Posterior cingulate gyrus (tissue), 11 donors: ENCODE measurements at regions not wholly inside any gene's neighbourhood (a gene's known extent, or its start where the extent isn't known, plus 50 kb on each side); places are given as distances from the start of the nearest gene placed in this dataset.

Source experiments
- DNase-seq, 10 donors: peaks; one replicate each; pipeline versions ENCODE4 v3.0.0 to v3.0.0-alpha.2; 2020 to 2021; ENCODE audit warnings: mixed read lengths in 3 of 10
- intact Hi-C: fragments of 100-400 bp; cut with DNase I; formaldehyde crosslinking; loops from one replicate; pipeline ENCODE4 v1.15.1; 2023

DNA sequence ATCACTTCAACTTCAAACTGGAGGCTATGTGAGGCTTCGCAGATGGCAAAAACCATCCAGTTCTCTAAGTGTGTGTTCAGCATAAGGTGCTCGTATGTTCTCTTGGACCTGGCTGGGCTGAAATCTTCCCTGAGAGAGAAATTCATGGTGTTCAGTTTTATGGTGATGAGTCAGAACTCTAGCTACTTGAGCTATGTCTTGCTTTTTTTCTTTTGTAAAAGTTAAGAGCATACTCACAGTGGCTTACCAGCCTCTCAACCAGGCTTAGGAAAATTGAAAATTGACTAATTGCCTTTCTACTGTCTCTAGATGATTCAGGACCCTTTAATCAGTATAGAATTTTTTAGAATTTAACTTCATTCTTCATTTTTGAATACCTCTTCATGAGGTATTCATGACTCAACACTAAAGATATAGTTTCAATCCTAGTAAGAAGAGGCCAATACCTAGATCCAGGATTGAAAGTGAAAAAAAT, 617.5 kb downstream of the TBL1XR1 start:
- DNase-seq, result no peak
- intact Hi-C loops, result no loop called here

DNA sequence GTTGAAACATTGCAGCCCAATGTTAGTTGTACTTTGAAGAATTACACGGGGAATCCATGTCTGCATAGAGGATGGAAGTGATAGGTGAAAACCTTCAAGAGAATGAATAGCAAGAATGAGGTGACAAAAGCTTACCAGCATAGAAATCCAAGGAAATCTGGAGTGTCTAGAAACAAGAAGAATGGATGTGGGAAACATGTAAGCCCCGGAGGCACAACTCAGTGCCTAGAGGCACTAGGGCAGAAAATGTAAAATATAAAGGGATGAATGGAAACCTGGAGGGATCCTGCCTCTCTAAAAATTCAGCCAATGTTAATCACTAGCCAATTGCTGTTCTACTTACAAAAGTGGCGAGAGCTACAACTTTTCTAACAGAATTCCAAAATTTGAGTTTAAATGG, 619.0 kb downstream of the TBL1XR1 start:
- intact Hi-C loops, result no loop called here
- DNase-seq, result no peak

DNA sequence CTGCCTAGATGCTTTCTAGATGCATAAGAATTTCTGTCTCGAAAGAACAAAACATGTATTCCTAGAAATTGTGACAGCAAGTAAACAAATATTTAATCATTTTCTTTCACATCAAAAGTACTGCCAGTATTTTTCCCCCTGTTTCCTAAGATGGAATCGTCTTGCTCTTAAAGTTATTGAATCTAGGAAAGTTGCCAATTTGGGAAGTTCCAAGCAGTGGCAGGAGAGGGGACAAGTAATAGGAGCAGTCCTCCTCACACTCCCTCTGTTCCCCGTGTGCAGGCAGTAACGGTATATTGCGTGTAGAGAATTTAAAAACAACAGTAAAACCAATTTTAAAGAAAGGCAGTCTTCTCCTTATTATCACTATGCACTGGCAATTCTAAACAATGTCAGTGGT, 619.8 kb downstream of the TBL1XR1 start:
- no peak for DNase-seq
- intact Hi-C loops, result no loop called here

DNA sequence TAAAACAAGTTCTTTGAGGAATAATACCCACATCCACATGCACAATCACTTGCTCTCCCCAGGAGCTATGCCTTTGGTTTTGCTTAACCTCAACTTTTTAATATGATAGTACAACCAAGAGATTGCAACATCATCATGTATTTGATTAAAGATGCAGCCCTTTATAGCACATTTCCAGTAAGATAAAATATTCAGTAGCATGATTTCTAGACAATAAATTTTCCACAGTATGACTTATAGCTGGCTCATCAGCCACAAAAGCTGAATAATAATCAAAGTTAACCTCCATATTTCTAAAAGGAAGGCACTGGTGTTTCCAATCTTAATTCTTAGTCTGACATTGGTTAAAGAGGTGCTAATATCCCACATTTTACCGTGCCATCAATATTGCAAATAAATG, 622.5 kb downstream of the TBL1XR1 start:
- intact Hi-C loops, result no loop called here
- DNase-seq, result no peak

DNA sequence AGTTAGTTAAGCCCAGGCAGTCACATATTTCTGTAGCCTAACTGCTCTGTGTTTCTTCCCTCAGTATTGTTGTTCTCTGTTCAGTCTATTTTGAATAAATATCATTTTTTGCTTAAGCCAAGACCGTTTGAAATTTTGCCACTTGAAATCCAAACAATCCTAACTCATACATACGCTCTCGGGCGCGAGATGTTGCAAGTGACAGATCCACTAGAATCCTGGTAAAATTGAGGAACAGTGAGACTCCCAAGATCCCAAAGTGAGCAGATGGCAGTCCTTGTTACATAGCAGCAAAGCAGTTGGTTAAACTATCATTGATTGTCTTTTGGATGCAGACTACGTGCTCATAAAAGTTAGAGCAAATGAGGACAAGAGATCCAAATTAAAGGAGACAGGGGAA, 625.4 kb downstream of the TBL1XR1 start:
- peak in 1 of 10 donors; percentile 57 for DNase-seq
- intact Hi-C loops, result no loop called here

DNA sequence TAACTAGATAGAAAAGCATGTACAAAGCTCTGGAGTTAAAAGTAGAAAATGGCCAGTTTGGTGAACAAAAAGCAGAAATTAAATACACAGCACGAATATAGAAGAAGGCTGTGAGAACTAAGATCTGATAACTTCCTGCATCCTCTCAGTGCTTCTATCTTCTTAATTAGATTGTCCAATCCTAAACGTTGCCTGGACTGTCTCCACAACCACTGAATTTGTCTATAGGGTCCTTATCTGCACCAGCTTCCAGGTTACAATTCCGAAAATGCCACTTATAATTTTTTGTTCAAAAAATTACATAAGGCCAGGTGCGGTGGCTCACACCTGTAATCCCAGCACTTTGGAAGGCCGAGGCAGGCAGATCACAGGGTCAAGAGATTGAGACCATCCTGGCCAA, 626.3 kb downstream of the TBL1XR1 start:
- intact Hi-C loops, result no loop called here
- DNase-seq, result no peak

DNA sequence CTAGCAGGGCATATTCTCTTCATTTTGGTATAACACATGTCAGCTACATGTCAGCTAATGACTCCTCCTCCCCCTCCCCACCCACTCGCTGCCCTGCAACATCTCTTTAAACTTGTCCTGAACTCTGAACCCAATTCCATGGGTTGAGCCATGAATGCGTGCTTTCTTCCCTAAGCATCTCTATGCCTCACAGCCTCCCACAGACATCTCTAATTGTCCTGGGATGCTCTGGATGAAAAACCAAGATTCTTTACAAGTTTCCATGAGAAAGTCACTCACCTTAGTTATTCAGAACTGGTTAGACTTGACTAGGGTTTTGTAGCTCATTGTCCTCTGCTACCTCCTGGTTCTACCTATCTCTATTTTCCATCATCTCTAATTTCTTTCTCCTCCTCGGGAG, 629.1 kb downstream of the TBL1XR1 start:
- intact Hi-C loops, result no loop called here
- DNase-seq, result no peak

DNA sequence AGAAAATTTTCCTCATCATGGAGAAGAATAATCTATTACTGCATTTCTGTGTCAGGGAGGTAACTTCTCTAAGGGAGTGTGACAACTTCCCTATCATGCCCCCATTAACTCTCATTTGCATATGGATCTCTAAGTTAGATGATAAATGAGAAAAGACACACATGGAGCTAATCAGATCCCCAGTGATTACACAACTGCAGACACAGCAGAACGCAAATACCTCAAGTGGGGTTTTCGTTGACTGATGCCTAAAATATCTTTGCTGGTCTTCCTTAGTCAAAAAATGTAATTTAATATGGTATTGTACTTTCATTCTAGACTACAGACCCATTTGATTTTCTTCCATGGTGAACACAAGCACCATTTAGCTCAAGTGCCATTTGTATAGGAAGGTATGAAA, 630.5 kb downstream of the TBL1XR1 start:
- DNase-seq, result no peak
- intact Hi-C loops, result no loop called here

DNA sequence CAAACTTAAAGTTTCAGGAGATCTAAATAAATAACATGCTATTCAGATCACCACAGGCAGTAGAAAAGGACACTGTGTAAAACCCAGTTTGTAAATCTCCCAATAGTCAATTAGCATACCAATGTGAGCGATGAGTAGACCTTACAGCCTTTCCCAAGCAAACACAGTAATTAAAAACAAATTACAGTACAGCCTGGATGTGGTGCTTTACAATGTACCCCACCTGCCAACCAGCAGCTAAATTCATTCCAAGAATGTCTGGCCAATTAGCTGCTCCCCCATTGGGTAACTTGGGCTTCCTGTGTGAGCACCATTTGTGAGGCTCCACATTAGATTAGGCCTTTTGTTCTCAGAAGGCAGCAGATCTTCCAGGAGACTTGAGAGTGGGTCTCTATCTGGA, 635.0 kb downstream of the TBL1XR1 start:
- intact Hi-C loops, result no loop called here
- DNase-seq, result no peak

DNA sequence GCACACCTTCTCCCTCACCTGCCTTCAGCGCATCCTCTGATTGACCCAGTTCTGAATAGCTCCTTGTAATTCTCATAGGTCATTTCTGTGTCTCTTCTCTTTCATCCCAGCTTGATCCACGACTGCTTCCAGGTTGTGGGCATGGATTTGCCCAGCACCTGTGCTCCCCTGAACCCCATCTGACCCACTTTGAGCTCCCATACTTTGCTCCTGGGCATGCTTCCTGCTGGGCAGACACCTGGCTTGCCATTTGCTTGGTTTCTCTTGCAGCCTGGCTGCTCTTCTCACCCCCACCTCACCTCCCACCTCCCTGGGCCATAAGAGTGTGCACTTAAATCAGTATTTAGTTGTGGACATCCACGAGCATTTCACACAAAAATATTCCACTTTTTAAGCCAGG, 635.5 kb downstream of the TBL1XR1 start:
- intact Hi-C loops, result no loop called here
- DNase-seq, result no peak

DNA sequence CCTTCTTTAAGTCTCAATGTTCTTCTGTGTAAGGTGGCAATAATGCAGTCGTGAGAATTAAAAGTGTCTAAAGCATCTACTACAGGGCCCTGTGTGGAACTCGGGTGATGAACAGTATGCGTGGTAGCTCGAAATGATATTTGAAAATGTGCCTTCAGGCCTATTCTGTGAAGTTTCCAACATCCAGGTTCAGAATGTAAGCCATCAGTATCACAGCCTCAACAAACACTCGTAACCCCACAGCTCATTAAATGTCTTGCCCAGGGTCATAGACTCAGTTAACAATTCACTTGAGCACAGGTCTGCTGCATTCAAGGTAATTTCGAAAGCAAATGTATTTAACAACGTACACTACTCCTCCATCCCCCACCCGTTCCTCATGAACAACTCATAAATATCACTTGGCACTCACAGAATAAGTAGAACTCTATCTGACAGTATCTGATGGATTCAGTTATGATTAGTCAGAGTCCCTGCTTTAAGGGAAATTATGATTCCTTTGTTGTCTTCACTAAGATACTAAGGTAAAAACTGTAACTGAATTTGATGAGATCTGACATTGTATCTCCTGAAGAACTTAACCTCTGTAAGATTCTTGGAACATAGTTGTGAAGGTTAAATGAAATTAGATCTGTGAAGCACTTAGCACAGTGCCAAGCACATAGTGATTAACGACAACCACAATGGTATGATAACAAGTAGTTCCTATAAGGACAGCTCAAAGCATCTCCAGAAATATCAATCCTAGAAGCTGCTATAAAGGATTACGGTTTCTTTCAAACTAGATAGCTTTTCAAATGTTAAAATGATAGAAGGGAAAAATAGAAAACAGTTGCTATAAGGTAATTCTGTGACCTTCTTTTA, 642.3 kb downstream of the TBL1XR1 start:
- intact Hi-C loops, result no loop called here
- no peak for DNase-seq

DNA sequence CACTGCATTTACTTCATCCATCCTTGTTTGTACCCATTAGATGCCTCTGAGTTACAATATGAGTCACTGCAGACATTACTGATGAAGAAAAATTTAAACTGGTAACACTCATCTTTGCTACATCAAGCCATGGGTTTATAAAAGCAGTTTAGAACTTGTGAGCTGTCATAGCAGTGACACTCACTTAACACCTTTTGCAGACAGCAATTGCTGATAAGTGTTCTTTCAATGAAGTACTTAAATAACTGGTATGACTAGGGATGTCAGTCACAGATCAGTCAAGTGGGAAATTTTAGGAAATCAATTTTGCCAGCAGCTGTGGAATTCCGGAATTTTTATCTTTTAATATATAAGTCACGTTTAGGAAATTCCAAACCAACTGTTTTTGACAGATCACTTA, 643.0 kb downstream of the TBL1XR1 start:
- DNase-seq, result no peak
- intact Hi-C loops, result no loop called here

DNA sequence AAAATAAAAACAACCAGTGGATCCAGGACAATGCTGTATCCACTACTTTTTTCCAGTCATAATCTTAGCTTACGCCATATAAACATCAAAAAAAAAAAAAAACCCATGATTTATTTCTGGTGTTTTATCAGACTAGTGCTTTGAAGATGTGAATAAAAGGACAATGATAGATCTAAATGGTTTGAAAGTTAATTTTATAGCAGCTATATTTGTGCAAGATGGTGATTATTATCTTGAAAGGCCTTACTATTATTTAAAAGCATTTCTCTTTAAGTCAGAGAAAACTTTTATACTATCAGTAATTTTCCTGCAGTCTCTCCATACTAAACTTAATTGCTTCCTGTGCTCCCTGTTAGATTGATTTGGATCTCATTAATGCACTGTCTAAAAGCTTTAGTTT, 670.3 kb downstream of the TBL1XR1 start:
- intact Hi-C loops, result no loop called here
- DNase-seq, result no peak

DNA sequence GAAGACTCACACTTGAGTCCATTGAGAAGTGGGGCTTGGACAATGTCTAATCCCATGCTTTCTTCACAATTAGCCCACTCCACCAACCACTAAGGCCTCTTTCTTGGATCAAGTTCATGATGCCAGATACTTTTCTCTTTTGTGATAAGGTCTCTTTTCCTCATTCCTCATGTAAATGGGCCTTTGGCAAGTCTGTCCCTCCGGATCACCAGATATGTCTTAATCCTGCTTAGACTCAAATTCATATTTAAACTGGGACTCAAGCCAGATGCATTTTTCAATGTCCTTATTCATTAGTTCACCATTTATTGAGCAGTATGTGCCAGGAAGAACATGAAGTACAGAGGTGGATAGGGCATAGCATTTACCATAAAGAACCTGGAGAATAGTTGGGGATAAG, 671.1 kb downstream of the TBL1XR1 start:
- DNase-seq, result no peak
- intact Hi-C loops, result no loop called here

DNA sequence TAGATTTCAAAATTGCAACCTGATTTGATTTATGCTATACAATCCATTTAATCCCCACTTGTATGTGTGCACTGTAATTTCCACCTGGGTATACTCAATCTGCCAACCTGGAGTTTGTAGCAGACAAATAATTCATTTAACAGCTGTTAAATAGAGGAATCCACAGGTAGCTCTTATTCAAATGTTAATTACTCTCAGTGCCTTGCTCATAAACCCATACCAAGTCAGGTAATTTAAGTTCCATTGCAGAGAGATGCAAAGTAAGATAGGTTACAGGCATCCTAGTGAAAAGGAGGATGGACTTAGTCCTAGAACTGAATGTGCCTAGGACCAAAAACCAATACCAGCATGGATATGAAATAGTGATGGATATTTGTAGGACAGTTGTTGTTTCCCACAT, 674.2 kb downstream of the TBL1XR1 start:
- no peak for DNase-seq
- intact Hi-C loops, result no loop called here

DNA sequence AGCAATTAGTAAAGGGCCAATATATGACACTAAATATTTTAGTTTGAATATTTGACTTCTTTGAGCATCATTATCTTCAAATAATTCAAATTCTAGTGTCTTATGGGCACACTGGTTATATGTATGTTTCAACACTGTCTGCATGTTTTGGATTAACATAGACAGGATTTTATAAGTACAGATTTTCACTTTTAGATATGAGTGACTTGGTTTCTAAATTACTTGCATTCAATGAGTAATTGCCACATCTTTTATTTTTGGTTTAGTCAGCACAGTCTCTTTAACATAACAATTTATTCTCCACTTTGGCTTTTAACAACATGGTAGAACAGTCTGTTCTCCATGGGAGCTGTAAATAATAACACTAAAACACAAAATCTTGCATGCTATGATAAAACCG, 674.8 kb downstream of the TBL1XR1 start:
- intact Hi-C loops, result no loop called here
- DNase-seq, result no peak

DNA sequence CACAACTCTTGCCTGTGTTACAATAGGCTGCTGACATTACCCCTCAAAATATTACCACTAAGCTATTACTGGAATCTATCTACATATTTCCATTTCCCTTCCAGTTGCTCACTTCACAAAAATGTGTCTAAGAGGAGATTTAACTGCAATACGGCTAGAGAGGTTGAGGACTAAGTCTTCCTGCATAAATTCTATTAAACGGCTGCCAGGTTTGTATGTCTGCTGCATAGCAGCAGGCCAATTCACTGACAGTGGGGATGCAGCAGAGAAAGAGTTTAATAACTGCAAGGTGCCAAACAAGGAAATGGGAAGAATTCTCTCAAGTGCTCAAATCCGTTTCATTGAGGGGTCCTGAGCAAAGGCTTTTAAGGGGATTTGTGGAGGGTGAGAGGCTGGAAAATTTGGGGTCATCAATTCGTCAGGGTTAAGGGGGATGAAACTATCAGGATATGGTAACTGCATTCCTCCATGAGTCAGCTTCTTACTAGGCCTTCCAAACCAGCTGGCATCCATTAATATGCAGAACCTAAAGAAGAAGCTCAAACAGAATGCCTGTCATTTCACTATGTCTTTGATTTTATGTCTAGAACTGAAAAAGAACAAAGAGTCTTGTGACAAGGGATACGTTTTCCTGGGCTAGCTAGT, 675.6 kb downstream of the TBL1XR1 start:
- no peak for DNase-seq
- intact Hi-C loops, result no loop called here

DNA sequence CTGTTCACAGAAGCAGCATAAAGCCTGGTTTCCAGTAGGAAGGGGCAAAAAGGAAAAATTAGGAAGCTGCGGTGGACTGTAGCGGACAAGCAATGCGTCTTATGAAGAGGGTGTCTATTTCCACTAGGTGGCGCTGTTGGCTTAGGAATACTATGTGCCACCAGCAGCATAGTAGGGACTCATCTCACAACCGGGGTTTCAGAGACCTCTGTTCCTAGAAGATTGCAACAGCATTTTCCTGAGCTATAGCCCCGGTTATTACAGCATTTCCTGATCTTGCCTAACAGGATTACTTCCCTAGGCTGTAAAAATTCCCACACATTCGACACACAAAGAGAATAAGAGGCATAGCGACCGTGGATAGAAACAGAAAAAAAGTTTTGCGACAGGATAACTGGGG, 683.0 kb downstream of the TBL1XR1 start:
- peak in 2 of 10 donors; percentile 3 to 31 for DNase-seq
- intact Hi-C loops, result no loop called here

DNA sequence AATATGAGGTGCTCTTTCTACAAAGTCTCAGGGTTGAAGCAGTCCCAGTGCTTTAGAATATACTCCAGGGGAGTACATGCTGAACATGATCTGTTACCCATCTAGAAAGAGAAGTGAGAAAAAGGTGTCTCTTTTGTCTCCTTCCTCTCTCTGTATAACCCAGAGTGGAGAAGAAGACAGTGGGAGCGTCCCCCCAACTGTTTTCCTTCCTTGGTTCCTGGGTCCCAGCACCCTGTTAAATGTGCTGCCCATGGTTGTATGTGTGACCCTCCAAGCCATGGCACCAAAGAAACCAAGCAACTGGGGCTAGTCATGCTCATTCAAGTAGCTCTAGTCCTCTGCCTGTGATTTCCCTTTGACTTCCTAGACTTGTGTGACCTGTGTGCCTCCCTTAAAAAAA, 683.7 kb downstream of the TBL1XR1 start:
- no peak for DNase-seq
- intact Hi-C loops, result no loop called here

DNA sequence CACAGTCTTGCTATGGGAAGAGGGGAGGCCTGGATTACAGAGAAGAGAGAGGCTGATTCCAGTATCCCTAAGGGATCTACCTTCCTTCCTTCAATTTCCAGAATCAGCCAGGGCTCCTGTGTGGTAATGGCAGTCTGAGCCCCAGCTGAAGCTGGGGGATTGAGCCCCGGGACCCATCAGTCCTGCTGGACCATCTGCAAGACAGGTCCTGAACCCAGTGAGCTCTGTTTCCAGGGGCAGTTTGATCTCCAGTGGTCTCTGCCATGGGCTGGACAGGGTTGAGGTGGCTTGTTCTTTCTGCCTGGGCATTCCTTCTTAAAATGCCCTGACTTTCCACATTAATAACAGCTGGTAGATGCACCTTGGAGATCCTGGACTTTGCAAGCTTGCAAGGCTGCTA, 685.2 kb downstream of the TBL1XR1 start:
- intact Hi-C loops, result no loop called here
- DNase-seq, result peak in 1 of 10 donors; percentile 64

DNA sequence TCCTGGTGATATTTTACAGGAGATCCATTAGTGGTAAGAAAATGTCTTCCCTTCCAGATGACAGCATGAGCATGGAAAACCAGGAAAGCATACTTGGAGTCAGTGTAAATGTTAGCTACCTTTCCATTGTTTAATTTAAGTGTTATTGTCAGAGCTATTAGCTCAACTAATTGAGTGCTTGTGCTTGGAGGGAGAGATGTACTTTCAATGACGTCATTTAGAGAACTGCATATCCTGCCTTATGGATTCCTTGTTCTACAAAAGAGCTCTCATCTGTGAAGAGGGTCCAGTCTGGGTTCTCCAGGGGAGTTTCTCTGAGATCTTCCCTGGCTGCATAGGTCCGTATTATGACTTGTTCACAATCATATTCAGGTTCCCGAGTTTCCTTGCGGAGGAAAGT, 687.2 kb downstream of the TBL1XR1 start:
- DNase-seq, result no peak
- intact Hi-C loops, result no loop called here
